ENCODE measurements at regions not wholly inside any gene's neighbourhood (a gene's known extent, or its start where the extent isn't known, plus 50 kb on each side); places are given as distances from the start of the nearest gene placed in this dataset.
A peak's percentile ranks its signal among the peaks of the same experiment; 100 is the strongest.

DNA sequence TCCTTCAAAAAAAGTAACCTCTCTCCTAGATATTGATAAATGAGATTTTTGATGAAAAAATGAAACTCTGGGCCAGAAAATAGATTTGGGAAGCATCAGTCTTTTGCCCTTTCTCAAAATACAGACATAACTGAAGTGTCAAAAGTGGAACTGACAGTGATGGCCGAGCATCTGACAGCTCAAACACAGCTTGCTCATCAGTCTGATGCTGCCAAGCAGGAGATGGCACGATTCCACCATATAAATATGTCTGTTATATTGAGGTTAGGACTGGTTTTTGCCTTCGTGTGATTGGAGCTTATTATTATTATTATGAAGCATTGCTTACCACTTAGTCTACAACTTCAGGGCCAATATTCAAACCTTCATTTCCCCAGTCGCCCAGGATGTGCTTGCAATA, 152.6 kb upstream of the EPHA3 start:
- Histone ChIP-seq H3K27me3 (no peaks in the 10 kb centered on the region), H3K4me1 (no peaks in the 10 kb centered on the region), H3K9me3 (no peaks in the 10 kb centered on the region), H3K27ac (no peak overlapping the region), H3K36me3 (no peaks in the 10 kb centered on the region), H3K4me3 (no peak overlapping the region)
- DNase-seq (no peak), ATAC-seq (no peak)
- intact Hi-C loops (cut with DNase I): no loop called here
- TF ChIP-seq, protein P1, sequence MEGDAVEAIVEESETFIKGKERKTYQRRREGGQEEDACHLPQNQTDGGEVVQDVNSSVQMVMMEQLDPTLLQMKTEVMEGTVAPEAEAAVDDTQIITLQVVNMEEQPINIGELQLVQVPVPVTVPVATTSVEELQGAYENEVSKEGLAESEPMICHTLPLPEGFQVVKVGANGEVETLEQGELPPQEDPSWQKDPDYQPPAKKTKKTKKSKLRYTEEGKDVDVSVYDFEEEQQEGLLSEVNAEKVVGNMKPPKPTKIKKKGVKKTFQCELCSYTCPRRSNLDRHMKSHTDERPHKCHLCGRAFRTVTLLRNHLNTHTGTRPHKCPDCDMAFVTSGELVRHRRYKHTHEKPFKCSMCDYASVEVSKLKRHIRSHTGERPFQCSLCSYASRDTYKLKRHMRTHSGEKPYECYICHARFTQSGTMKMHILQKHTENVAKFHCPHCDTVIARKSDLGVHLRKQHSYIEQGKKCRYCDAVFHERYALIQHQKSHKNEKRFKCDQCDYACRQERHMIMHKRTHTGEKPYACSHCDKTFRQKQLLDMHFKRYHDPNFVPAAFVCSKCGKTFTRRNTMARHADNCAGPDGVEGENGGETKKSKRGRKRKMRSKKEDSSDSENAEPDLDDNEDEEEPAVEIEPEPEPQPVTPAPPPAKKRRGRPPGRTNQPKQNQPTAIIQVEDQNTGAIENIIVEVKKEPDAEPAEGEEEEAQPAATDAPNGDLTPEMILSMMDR (IDR thresholded peaks at IDR 0.05): no peak

DNA sequence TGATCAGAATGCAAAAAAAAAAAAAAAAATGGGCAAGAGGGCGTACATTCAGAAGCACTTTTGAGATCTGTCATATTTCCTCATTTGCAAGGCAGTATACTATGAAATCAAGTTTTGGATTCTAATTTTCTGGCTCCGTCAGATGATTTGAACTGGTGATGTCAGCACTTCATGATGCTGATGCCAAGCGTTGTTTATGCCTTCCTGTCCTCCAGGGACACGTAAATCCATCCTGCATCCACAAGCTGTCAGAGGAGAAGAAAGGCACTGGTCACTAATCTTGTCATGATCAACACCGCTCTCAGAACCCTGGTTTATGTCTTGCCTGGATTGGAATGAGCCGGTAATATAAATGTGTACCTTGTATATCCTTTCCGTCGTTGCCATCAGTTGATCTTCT, 152.1 kb upstream of the EPHA3 start:
- Histone ChIP-seq H3K4me1 (no peaks in the 10 kb centered on the region), H3K4me3 (no peak overlapping the region), H3K27me3 (no peaks in the 10 kb centered on the region), H3K27ac (no peak overlapping the region), H3K36me3 (no peaks in the 10 kb centered on the region), H3K9me3 (no peaks in the 10 kb centered on the region)
- intact Hi-C loops (cut with DNase I): no loop called here
- ATAC-seq (no peak), DNase-seq (no peak)
- TF ChIP-seq, protein P1 (IDR thresholded peaks at IDR 0.05): no peak

DNA sequence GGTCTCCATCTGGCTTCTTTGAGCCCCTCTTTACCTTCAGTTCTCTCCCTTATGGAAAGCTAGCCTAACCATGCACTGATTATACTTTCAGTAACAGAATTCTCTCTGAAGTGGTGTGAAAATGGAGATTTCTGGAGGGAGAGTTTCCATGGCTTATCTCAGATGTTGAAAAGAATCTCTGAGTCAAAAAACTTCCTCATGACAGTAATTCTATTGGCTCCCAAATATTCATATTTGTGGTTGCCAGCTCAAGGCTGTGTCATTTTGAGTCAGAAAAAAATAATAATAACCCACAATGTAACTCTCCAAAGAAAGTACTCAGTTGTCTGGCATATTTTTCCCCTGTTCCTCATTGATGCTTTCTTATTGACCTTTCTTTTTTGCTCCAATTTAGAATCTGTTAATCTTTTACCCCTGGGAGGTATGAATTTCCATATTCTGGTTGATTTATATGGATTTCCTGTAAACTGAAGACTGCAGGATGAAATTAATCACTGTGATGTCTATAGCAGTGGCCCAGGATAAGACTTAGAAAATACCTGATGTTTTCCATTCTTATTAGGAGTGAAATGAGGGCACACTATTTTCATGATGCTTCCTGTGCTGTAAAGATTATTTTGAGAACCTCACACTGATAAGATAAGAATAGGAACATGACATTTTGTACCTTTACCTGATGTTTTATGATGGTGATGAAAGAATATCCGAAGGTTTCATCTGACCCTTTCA, 149.5 kb upstream of the EPHA3 start:
- Histone ChIP-seq H3K9me3 (no peaks in the 10 kb centered on the region), H3K4me1 (no peaks in the 10 kb centered on the region), H3K27me3 (no peaks in the 10 kb centered on the region), H3K27ac (no peak overlapping the region), H3K4me3 (no peak overlapping the region), H3K36me3 (no peaks in the 10 kb centered on the region)
- intact Hi-C loops (cut with DNase I): no loop called here
- TF ChIP-seq, protein P1 (IDR thresholded peaks at IDR 0.05): no peak
- no peak for ATAC-seq
- no peak for DNase-seq

DNA sequence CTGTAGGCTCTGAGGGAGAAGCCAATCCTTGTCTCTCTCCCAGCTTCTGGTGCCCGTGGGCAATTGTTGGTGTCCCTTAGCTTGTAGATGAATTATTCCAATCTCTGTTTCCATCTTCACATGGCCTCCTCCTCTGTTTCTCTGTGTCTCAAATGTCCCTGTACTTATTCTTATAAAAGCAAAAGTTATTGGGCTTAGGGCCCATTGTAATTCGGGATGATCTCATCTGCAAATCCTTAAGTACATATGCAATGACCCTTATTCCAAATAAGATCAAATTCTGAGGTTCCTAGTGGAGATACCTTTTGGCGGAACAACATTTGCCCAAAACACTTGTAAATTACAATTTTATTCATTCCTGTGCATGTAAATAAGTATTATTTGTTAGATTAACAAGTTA, 147.4 kb upstream of the EPHA3 start:
- DNase-seq (no peak), ATAC-seq (no peak)
- Histone ChIP-seq H3K36me3 (no peaks in the 10 kb centered on the region), H3K9me3 (no peaks in the 10 kb centered on the region), H3K4me3 (no peak overlapping the region), H3K4me1 (no peaks in the 10 kb centered on the region), H3K27ac (no peak overlapping the region), H3K27me3 (no peaks in the 10 kb centered on the region)
- TF ChIP-seq, protein P1 (IDR thresholded peaks at IDR 0.05): no peak
- intact Hi-C loops (cut with DNase I): no loop called here

DNA sequence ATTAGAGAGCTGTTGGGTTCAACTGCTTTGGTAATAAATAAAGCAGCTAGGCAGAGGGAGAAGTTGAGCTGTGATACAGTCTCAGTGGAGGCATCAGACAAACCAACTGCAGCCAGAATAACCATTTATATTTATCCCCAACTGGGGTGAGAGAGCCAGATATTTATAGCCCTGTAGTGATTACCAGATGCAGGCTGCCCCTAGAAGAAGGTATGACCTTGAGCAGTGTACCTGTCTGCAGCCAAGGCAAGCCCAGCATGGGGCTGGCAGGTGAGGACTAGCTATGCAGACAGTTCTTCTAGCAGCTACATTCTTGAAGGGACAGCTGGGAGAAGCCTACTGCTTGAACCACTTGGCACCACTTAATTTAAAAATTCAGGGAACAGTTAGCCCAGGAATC, 144.4 kb upstream of the EPHA3 start:
- intact Hi-C loops (cut with DNase I): no loop called here
- TF ChIP-seq, protein P1 (IDR thresholded peaks at IDR 0.05): no peak
- no peak for DNase-seq

DNA sequence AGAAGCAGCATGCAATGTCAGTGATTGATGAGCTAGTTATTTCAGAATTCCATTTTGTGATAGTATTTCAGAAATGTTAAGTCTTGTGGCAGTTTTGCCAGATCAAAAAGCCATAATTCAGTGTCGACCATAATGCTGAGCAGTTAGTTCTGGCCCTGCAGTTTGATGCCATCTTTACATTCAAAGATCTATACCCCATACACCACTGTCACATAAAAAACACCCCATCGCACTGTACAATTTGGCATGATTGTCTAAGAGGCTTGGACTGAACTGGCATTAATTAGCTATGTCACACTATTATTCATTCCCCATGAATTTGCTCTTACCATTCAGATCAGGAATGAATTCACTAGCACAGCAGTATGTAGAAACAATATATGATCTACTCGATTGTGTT, 127.7 kb upstream of the EPHA3 start:
- DNase-seq (no peak), ATAC-seq (no peak)
- Histone ChIP-seq H3K9me3 (peaks cover 4% of the 10 kb centered on the region), H3K36me3 (no peaks in the 10 kb centered on the region), H3K4me1 (no peaks in the 10 kb centered on the region), H3K27ac (no peak overlapping the region), H3K27me3 (no peaks in the 10 kb centered on the region), H3K4me3 (no peak overlapping the region)
- TF ChIP-seq, protein P1 (IDR thresholded peaks at IDR 0.05): no peak
- intact Hi-C loops (cut with DNase I): no loop called here

More for the DNA sequence above, 144.4 kb upstream of the EPHA3 start:
- no peak overlapping the region for H3K27ac ChIP-seq
- no peaks in the 10 kb centered on the region for H3K9me3 ChIP-seq
- peak; percentile 14 for ATAC-seq
- H3K36me3 ChIP-seq: no peaks in the 10 kb centered on the region
- no peaks in the 10 kb centered on the region for H3K27me3 ChIP-seq
- H3K4me1 ChIP-seq: no peaks in the 10 kb centered on the region
- no peak overlapping the region for H3K4me3 ChIP-seq
